ENCODE measurements at regions not wholly inside any gene's neighbourhood (a gene's known extent, or its start where the extent isn't known, plus 50 kb on each side); places are given as distances from the start of the nearest gene placed in this dataset.

- Histone ChIP-seq H3K36me3 (replicated peaks; ENCODE audit: insufficient read depth, low read length) (no peaks in the 10 kb centered on the region), H4K20me1 (ENCODE audit: insufficient read depth, low read length) (no peaks in the 10 kb centered on the region), H3F3A (ENCODE audit: insufficient read depth, low read length) (no peaks in the 10 kb centered on the region), H2AFZ (ENCODE audit: low read length) (no peak overlapping the region), H3K27me3 (replicated peaks; ENCODE audit: insufficient read depth, low read length) (no peaks in the 10 kb centered on the region), H3K4me3 (ENCODE audit: low read length) (no peak overlapping the region), H3K9me3 (replicated peaks; ENCODE audit: insufficient read depth, low read length) (no peaks in the 10 kb centered on the region), H3K9me2 (replicated peaks; ENCODE audit: insufficient read depth, low read length) (no peaks in the 10 kb centered on the region), H3K27ac (ENCODE audit: low read length) (no peak overlapping the region), H3K79me2 (ENCODE audit: low read length) (no peaks in the 10 kb centered on the region), H3K4me1 (ENCODE audit: low read length) (no peaks in the 10 kb centered on the region), H3K4me2 (ENCODE audit: low read depth, low read length) (no peak overlapping the region), H3K9ac (ENCODE audit: low read length) (no peak overlapping the region)
- TF ChIP-seq EZH2phosphoT487 (IDR thresholded peaks at IDR 0.05; ENCODE audit: low read length) (no peak), EZH2 (optimal IDR thresholded peaks at IDR 0.05; ENCODE audit: low read depth, low read length) (no peak), CTCF (IDR thresholded peaks at IDR 0.05; ENCODE audit: low read length) (no peak)
- no peak for DNase-seq
These were observed 68.7 kb upstream of the CD83 start for GRCh38 chr6:14048837-14049236.

DNA sequence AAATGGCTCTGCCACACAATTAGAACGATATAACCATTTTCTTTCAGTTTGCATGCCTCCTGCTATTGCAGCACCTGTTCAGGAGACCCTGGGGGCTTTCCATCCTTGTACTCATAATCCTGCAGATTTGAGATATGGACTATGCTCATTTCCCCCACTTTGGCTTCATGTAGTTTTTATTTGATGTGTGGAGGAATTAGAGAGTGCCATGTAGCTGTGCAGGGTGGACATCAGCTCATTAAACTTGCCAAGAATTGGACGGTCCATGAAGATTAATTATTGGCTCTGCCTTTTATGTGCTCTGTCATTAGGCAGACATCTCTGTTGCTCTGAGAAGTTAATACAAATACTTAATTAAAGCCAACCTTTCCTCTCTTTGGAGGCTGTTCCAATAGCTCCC is 66.2 kb upstream of the CD83 start:
- no peak overlapping the region for H3K4me3 ChIP-seq (ENCODE audit: low read length)
- no peaks in the 10 kb centered on the region for H4K20me1 ChIP-seq (ENCODE audit: insufficient read depth, low read length)
- H3K4me2 ChIP-seq (ENCODE audit: low read depth, low read length), result no peak overlapping the region
- no peaks in the 10 kb centered on the region for H3K9me3 ChIP-seq (replicated peaks; ENCODE audit: insufficient read depth, low read length)
- H3K9ac ChIP-seq (ENCODE audit: low read length), result no peak overlapping the region
- H3K9me2 ChIP-seq (replicated peaks; ENCODE audit: insufficient read depth, low read length), result no peaks in the 10 kb centered on the region
- H3F3A ChIP-seq (ENCODE audit: insufficient read depth, low read length), result no peaks in the 10 kb centered on the region
- no peaks in the 10 kb centered on the region for H3K79me2 ChIP-seq (ENCODE audit: low read length)
- H3K36me3 ChIP-seq (replicated peaks; ENCODE audit: insufficient read depth, low read length), result no peaks in the 10 kb centered on the region
- no peak for TF ChIP-seq EZH2phosphoT487 (IDR thresholded peaks at IDR 0.05; ENCODE audit: low read length)
- no peak for TF ChIP-seq EZH2 (optimal IDR thresholded peaks at IDR 0.05; ENCODE audit: low read depth, low read length)
- TF ChIP-seq CTCF (IDR thresholded peaks at IDR 0.05; ENCODE audit: low read length), result no peak
- H3K4me1 ChIP-seq (ENCODE audit: low read length), result no peaks in the 10 kb centered on the region
- H3K27me3 ChIP-seq (replicated peaks; ENCODE audit: insufficient read depth, low read length), result no peaks in the 10 kb centered on the region
- DNase-seq, result no peak
- H2AFZ ChIP-seq (ENCODE audit: low read length), result no peak overlapping the region
- H3K27ac ChIP-seq (ENCODE audit: low read length), result no peak overlapping the region

GRCh38 chr6:14053811-14054210 is 63.8 kb upstream of the CD83 start:
- no peak overlapping the region for H3K27ac ChIP-seq (ENCODE audit: low read length)
- no peaks in the 10 kb centered on the region for H3K36me3 ChIP-seq (replicated peaks; ENCODE audit: insufficient read depth, low read length)
- no peaks in the 10 kb centered on the region for H3K4me1 ChIP-seq (ENCODE audit: low read length)
- H3K27me3 ChIP-seq (replicated peaks; ENCODE audit: insufficient read depth, low read length), result no peaks in the 10 kb centered on the region
- H2AFZ ChIP-seq (ENCODE audit: low read length), result no peak overlapping the region
- DNase-seq, result no peak
- TF ChIP-seq CTCF (IDR thresholded peaks at IDR 0.05; ENCODE audit: low read length), result no peak
- TF ChIP-seq EZH2phosphoT487 (IDR thresholded peaks at IDR 0.05; ENCODE audit: low read length), result no peak
- TF ChIP-seq EZH2 (optimal IDR thresholded peaks at IDR 0.05; ENCODE audit: low read depth, low read length), result no peak
- no peak overlapping the region for H3K4me3 ChIP-seq (ENCODE audit: low read length)
- H3K9me2 ChIP-seq (replicated peaks; ENCODE audit: insufficient read depth, low read length), result no peaks in the 10 kb centered on the region
- no peaks in the 10 kb centered on the region for H3K79me2 ChIP-seq (ENCODE audit: low read length)
- H3F3A ChIP-seq (ENCODE audit: insufficient read depth, low read length), result no peaks in the 10 kb centered on the region
- no peak overlapping the region for H3K4me2 ChIP-seq (ENCODE audit: low read depth, low read length)
- no peaks in the 10 kb centered on the region for H3K9me3 ChIP-seq (replicated peaks; ENCODE audit: insufficient read depth, low read length)
- no peak overlapping the region for H3K9ac ChIP-seq (ENCODE audit: low read length)
- H4K20me1 ChIP-seq (ENCODE audit: insufficient read depth, low read length), result no peaks in the 10 kb centered on the region

All from MM.1S (cell line).